ENCODE measurements at regions not wholly inside any gene's neighbourhood (a gene's known extent, or its start where the extent isn't known, plus 50 kb on each side); places are given as distances from the start of the nearest gene placed in this dataset.
A peak's percentile ranks its signal among the peaks of the same experiment; 100 is the strongest.
"Not testable (repeated sequence)": the region's sequence is repeated elsewhere in the genome, so short reads cannot be mapped to it uniquely, and the experiment has no call there.

DNA sequence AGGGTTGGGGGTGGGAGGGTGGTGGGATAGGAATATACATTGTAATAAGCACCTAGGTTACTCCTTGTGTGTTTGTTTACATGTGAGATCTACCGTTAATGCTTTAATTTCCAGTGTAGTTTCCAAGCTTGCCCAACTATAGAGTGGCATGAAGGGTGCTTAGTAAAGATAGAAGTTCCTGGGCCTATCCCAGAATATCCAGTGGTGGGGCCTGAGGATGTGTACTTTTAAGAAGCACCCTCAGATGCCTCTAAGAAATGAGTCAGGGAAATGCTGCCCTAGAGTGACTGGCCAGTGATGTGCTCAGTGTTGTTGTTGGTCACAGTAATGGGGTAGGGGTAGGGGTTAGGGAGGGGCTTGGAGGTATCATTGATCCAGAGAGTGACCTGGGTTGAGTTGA is 141.3 kb downstream of the TSEN15 start:
- no peak for ATAC-seq
- Mint-ChIP-seq H3K36me3 (no peaks in the 10 kb centered on the region), H3K4me1 (no peaks in the 10 kb centered on the region), H3K9me3 (no peaks in the 10 kb centered on the region), H3K4me3 (no peak overlapping the region), H3K27ac (no peak overlapping the region)
- DNase-seq (ENCODE audit: low spot score in 2 of 2): no peak

DNA sequence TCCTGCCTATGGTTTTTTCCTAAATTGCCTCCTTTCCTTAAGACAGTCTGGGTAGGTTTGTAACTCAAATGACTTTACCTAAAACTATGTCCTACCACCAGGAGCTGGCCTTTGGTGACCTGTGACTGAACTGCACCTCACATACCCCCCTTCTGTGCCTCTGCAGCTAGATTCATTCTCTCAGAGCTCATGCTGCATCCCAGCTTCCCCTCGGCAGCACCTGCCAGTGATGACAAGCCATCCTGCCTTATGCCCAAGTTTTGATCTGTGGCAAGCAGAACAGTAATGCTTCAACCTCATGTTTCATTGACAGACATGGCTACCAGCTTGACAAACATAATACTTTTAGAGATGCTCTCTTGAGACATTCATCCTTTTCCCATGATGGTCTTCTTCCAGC is 141.9 kb downstream of the TSEN15 start:
- Mint-ChIP-seq H3K36me3 (no peaks in the 10 kb centered on the region), H3K9me3 (no peaks in the 10 kb centered on the region), H3K4me3 (no peak overlapping the region), H3K4me1 (no peaks in the 10 kb centered on the region), H3K27ac (no peak overlapping the region)
- no peak for DNase-seq (ENCODE audit: low spot score in 2 of 2)
- no peak for ATAC-seq

DNA sequence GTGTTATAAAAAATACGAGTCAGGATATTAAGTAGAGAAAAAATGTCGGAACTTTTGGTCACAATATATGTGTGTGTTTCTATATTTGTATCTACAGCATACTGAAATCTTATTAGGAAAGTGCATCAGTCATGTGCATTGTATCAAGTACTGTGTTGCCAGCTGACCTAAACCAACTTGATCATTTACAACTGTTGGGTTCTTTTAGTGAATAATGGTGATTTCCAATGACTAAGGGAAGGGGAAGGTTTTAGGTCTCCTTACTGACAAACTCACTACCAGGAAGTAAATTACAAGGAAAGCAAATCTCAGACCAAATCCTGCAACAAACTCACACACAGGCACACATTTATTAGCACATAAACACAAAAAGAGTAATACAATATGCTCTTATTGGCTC is 142.7 kb downstream of the TSEN15 start:
- H3K4me1 Mint-ChIP-seq: no peaks in the 10 kb centered on the region
- DNase-seq (ENCODE audit: low spot score in 2 of 2) (no peak), ATAC-seq (peak; percentile 44)
- H3K36me3 Mint-ChIP-seq: no peaks in the 10 kb centered on the region
- no peak overlapping the region for H3K27ac Mint-ChIP-seq
- no peak overlapping the region for H3K4me3 Mint-ChIP-seq
- no peaks in the 10 kb centered on the region for H3K9me3 Mint-ChIP-seq

DNA sequence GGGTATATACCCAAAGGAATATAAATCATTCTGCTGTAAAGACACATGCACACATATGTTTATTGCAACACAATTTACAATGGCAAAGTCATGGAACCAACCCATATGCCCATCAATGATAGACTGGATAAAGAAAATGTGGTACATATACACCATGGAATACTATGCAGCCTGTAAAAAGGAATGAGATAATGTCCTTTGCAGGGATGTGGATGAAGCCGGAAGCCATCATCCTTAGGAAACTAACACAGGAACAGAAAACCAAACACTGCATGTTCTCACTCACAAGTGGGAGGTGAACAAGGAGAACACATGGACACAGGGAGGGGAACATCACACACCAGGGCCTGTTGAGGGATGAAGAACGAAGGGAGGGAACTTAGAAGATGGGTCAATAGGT is 144.2 kb downstream of the TSEN15 start:
- not testable (repeated sequence) for H3K4me1 Mint-ChIP-seq, H3K27ac Mint-ChIP-seq, H3K36me3 Mint-ChIP-seq

DNA sequence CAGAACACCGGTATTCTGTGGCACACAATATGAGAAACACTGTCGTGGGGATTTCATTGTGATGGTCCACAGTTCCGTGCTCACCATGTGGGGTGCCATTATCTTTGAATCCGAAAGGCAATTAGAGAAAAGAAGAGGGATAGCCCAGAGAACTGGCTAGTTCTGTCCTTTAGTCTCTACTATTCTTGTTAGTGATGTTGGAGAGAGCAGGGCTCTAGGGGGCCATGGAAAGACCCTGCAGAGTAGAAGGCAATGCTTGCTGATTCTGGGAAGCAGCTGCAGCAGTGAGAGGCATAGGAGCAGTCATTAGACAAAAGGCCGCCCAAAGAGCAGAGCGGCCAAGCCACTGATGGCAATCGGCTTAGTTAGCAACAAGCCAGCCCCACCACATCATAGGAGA is 146.3 kb downstream of the TSEN15 start:
- Mint-ChIP-seq H3K27ac (no peak overlapping the region), H3K9me3 (no peaks in the 10 kb centered on the region), H3K36me3 (no peaks in the 10 kb centered on the region), H3K4me1 (no peaks in the 10 kb centered on the region), H3K4me3 (no peak overlapping the region)
- DNase-seq (ENCODE audit: low spot score in 2 of 2) (no peak), ATAC-seq (no peak)

More for the DNA sequence above, 144.2 kb downstream of the TSEN15 start:
- ATAC-seq; DNase-seq (ENCODE audit: low spot score in 2 of 2); H3K4me3 Mint-ChIP-seq; H3K9me3 Mint-ChIP-seq: not testable (repeated sequence)

DNA sequence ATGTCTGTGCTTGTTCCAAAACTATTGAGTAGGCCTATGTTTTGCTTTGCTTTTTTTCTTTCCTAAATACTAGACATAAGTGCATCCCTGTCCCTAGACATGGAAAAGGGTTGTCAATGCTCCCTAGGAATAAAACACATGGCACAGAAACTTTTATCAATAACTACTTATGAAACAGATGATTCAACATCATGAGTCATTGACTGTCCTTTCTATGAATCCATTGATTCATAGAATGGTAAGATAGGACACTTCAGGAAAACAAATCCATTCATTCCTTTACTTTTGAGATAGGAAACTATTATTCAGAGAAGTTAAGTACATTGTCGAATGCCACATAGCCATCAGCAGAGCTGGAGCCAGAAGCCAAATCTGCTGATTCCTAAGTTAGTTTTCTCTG is 147.5 kb downstream of the TSEN15 start:
- no peak overlapping the region for H3K4me3 Mint-ChIP-seq
- H3K9me3 Mint-ChIP-seq: no peaks in the 10 kb centered on the region
- no peak overlapping the region for H3K27ac Mint-ChIP-seq
- DNase-seq (ENCODE audit: low spot score in 2 of 2) (no peak), ATAC-seq (no peak)
- no peaks in the 10 kb centered on the region for H3K36me3 Mint-ChIP-seq
- H3K4me1 Mint-ChIP-seq: no peaks in the 10 kb centered on the region

DNA sequence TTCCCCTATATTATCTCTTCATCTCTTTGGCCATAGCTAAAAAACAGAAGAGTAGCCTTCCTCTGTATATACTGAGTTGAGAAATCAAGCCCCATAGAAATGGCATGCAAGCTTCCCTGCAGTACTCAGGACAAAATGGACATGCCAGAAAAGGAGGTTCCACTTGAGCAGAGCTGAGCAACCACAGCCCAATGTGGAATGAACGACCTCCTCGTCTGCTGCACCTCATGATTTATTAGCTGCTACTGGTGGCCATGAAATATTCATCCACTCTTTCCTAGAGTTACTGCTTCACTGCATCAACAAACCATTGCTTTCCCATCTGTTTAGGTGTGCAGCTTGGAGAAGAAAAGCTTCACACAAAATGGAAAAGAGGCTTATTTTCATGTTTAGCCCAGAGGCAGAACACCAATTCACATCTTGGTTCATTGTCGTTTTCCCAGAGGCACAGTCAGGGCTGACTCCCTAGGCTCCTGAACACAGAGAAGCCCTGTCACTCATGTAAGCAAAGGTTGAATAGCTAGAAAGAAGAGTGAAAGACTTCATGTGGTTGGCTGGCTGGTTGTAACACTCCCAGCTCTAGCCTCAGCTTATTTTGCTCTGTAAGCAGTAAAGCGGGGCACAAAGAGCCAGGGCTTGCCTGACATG is 148.0 kb downstream of the TSEN15 start:
- no peak overlapping the region for H3K27ac Mint-ChIP-seq
- no peak for ATAC-seq

DNA sequence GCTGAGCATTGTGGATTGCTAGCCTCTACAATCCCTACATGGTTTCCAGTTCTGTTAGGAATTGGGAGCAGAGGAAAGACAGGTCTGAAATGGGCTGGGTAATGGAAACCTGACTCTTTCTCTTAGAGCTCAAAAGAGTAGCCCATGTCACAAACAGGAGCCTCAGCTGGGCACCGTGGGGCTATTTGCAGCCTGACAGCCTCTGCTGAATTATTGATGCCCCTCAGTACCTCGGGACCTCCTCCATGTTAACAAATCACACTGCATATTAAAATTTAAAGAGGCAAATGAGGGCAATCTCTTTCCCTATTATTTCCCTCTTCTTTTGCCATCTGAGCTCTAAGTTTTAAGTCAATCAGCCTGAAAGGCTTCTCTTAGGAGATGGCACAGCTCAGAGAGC is 157.1 kb downstream of the TSEN15 start:
- Mint-ChIP-seq H3K27ac (no peak overlapping the region), H3K9me3 (no peaks in the 10 kb centered on the region), H3K4me1 (no peaks in the 10 kb centered on the region), H3K36me3 (no peaks in the 10 kb centered on the region), H3K4me3 (no peak overlapping the region)
- ATAC-seq: no peak
- DNase-seq (ENCODE audit: low spot score in 2 of 2): no peak

More for the DNA sequence above, 148.0 kb downstream of the TSEN15 start:
- no peak for DNase-seq (ENCODE audit: low spot score in 2 of 2)
- no peaks in the 10 kb centered on the region for H3K4me1 Mint-ChIP-seq
- H3K9me3 Mint-ChIP-seq: no peaks in the 10 kb centered on the region
- no peak overlapping the region for H3K4me3 Mint-ChIP-seq
- no peaks in the 10 kb centered on the region for H3K36me3 Mint-ChIP-seq

DNA sequence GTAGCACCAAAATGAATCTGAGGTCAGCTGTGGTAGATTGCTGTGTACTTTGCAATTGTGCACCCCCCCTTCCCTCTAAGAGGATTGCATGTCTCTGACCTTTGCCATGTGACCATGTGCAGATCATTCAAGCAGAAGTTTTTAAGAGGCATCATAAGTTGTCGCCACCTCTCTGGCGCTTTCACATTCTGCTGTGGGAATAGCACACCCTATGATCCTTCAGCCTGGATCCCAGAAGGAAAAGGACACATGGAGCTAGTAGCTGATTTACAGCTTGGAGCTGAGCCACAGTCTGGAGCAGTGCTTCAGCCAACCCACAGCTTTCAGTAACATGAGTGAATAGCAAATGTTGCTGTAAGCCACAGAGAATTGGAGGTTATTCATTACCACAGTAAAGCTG is 158.5 kb downstream of the TSEN15 start:
- no peaks in the 10 kb centered on the region for H3K9me3 Mint-ChIP-seq
- H3K27ac Mint-ChIP-seq: no peak overlapping the region
- ATAC-seq: no peak
- H3K4me3 Mint-ChIP-seq: no peak overlapping the region
- no peak for DNase-seq (ENCODE audit: low spot score in 2 of 2)
- no peaks in the 10 kb centered on the region for H3K36me3 Mint-ChIP-seq
- no peaks in the 10 kb centered on the region for H3K4me1 Mint-ChIP-seq

DNA sequence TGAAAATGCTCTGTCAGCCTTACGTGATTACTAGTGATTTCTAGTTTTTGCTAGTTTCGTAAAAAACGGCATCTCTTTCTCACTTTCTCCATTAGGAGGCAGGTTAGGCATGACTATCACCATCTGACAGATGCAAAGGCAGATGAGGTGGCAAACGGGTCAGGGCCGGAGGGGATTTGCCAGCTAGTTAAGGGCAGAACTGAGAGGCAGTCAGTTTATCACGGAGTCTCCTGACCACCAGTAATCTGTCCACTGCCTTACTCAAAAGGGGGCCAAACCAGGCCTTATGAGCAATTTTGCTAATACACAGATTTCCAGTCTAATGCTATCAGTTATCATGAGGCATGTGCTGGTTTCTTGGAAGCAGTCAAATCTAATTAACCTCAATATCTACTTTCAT is 159.3 kb downstream of the TSEN15 start:
- DNase-seq (ENCODE audit: low spot score in 2 of 2) (no peak), ATAC-seq (peak; percentile 56)
- Mint-ChIP-seq H3K9me3 (no peaks in the 10 kb centered on the region), H3K36me3 (no peaks in the 10 kb centered on the region), H3K4me3 (no peak overlapping the region), H3K27ac (no peak overlapping the region), H3K4me1 (no peaks in the 10 kb centered on the region)

DNA sequence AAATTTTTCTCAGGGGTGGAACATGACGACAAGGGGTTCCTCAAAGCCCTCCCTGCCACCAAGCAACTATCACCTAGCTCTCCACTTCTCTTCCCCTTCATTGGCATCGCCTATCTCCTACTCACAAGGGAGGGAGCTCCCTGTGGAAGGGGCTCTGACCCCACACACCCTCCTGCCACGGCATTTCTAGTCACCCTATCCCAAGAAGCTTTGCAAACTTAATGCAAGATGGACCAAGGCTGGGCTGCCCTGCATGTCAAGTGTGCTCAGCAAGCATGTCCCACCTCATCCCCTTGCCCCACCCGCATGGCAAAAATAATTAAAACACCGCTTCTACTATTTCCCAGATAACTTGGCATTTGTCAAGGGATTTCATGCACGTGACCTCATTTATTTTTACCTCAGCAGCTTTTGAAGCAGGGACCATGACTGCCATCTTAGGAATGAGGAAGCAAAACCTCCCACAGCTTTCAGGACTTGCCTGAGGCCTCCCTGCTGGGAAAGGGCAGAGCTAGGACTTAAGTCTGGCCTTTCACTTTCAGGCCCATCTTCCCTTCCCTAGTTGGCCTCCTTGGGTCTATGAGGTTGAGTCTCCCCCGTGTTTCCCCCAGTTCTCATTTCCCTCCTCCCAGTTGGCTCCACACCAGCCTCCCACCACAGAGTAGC is 161.3 kb downstream of the TSEN15 start:
- no peaks in the 10 kb centered on the region for H3K9me3 Mint-ChIP-seq
- H3K36me3 Mint-ChIP-seq: no peaks in the 10 kb centered on the region
- ATAC-seq: no peak
- no peak for DNase-seq (ENCODE audit: low spot score in 2 of 2)
- no peak overlapping the region for H3K27ac Mint-ChIP-seq
- H3K4me3 Mint-ChIP-seq: no peak overlapping the region
- no peaks in the 10 kb centered on the region for H3K4me1 Mint-ChIP-seq

DNA sequence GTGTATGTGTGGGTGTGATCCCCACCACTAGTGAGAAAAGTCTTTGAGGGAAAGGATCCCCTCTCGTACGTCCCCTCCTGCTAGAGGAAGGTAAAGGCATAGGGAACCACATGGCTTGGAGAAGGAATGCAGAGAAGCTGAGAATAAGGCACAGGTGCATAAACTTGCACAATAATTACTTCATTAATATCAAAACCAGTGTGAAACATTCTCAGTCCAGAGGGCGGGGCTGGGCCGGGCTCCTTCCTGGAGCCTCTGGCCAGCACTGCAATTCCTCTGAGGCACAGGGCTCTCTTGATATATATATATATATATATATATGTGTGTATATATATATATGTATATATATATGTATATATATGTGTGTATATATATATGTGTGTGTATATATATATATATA is 162.6 kb downstream of the TSEN15 start:
- H3K4me3 Mint-ChIP-seq: no peak overlapping the region

DNA sequence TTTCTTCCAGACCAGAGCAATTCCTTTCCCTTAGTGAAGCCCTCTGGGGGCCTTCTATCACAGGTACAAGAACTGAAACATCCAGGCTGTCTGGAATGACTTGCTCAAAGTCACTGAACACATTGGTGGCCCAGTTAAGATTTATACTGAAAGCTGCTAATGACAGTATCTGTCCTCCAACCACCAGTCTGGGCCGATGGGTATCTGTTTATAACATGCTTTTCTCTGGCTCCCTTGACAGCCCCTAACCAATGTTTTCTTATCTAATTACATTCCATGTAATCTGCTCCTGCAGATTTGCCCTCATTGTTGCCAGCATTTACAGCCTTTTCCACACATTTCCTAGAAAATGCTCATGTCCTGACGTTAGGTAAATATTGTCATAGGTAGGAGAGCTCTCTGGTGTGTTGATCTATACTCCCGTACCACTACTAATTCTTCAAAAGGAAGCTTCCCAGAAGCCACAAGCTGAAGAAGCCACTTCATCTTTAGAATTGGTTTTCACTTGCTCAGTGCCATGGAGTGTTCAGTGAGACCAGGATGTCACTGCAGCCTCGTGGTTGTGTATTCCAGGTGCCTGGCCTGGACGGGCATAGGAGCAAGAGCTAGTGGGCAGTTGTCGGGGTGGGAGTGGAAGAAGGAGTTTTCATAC is 163.9 kb downstream of the TSEN15 start:
- peak; percentile 51 for ATAC-seq
- no peaks in the 10 kb centered on the region for H3K9me3 Mint-ChIP-seq
- H3K4me1 Mint-ChIP-seq: no peaks in the 10 kb centered on the region
- H3K36me3 Mint-ChIP-seq: no peaks in the 10 kb centered on the region
- no peak overlapping the region for H3K27ac Mint-ChIP-seq
- no peak overlapping the region for H3K4me3 Mint-ChIP-seq
- DNase-seq (ENCODE audit: low spot score in 2 of 2): no peak

More for the DNA sequence above, 162.6 kb downstream of the TSEN15 start:
- H3K27ac Mint-ChIP-seq: no peak overlapping the region
- no peaks in the 10 kb centered on the region for H3K36me3 Mint-ChIP-seq
- no peaks in the 10 kb centered on the region for H3K9me3 Mint-ChIP-seq
- H3K4me1 Mint-ChIP-seq: no peaks in the 10 kb centered on the region
- DNase-seq (ENCODE audit: low spot score in 2 of 2) (no peak), ATAC-seq (no peak)

DNA sequence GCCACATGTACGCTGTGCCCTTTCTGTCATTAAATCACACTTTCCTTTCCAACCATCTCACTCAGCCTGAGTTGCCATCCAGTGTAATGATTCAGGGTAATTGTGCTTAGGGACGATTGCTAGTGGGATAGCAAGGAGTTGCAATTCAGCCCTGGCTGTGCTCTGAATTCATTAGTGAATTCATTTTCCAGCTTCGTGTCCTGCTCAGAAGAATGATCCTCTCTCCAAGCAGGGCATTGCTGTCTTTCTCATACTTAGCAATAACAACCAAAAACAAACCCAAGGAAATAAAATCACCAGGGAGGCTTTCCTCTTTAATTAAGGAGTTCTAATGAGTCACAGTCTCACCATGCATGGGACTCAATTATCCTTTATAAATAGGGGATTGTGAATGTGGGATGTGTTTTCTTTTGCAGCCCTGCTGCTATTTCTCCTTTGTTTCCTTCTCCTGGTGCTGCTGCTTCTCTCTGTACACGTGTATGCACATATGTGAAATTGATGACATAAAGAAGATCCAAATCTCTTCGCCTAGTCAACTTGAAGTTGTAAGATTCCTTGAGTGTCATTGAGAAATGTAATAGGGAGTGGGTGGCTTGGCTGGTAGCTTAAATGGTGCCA is 167.0 kb downstream of the TSEN15 start:
- no peaks in the 10 kb centered on the region for H3K36me3 Mint-ChIP-seq
- H3K9me3 Mint-ChIP-seq: no peaks in the 10 kb centered on the region
- H3K4me1 Mint-ChIP-seq: peaks cover 6% of the 10 kb centered on the region
- H3K27ac Mint-ChIP-seq: no peak overlapping the region
- no peak overlapping the region for H3K4me3 Mint-ChIP-seq
- DNase-seq (ENCODE audit: low spot score in 2 of 2) (no peak), ATAC-seq (no peak)

DNA sequence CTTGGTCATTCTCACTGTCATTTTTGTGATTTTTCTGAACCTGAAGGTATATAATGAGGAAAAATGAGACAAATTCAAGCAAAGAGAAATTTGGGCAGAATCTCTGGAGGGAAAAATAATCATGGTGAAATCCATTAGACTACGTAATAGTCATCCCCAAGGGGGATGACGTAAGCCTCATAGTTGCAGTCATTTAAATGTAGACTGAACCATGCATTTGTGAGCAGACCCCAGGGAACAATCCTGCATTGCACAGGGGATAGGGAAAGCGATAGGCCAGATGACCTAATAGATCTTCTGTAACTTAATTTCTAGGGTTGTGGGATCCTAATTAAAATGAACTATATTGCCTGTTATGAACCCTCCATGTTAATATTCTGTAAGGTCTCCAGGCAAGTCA is 167.4 kb upstream of the C1orf21 start:
- no peak for ATAC-seq
- Mint-ChIP-seq H3K4me1 (peaks cover 6% of the 10 kb centered on the region), H3K9me3 (no peaks in the 10 kb centered on the region), H3K4me3 (no peak overlapping the region), H3K36me3 (no peaks in the 10 kb centered on the region), H3K27ac (no peak overlapping the region)
- DNase-seq (ENCODE audit: low spot score in 2 of 2): no peak

DNA sequence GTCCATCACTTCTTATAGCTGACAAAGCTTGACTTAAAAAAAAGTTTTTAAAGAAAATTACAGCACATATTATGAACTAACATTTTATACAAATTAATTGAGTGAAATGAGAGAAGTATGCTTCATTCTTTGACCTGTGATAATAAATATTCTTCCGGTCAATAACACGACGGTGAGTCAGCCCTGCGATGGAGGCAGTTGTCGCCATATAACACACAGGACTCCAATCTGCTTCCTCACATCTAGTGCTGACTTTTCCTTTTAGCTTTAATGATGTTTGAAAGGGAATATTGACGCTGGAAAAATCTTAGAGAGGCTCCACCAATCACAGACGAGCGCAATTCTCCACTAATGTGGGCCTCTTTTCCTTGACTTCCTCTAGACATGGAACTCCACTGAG is 166.9 kb upstream of the C1orf21 start:
- H3K36me3 Mint-ChIP-seq: no peaks in the 10 kb centered on the region
- DNase-seq (ENCODE audit: low spot score in 2 of 2): no peak
- H3K4me1 Mint-ChIP-seq: peaks cover 6% of the 10 kb centered on the region
- no peaks in the 10 kb centered on the region for H3K9me3 Mint-ChIP-seq
- no peak overlapping the region for H3K4me3 Mint-ChIP-seq
- ATAC-seq: no peak
- H3K27ac Mint-ChIP-seq: no peak overlapping the region

All from stimulated activated effector memory CD8-positive, alpha-beta T cell treated with anti-CD3 and anti-CD28 coated beads, Interleukin-12 subunit alpha, Interleukin-12 subunit beta, amount 100 ng/mL, for 72 hours (primary cell).